ENCODE measurements at regions not wholly inside any gene's neighbourhood (a gene's known extent, or its start where the extent isn't known, plus 50 kb on each side); places are given as distances from the start of the nearest gene placed in this dataset.

GRCh38 chr3:154967090-154967489 is 113.0 kb upstream of the MME start:
- no peak for TF ChIP-seq CTCF (conservative IDR thresholded peaks at IDR 0.05; ENCODE audit: low read length)
- no peak for TF ChIP-seq EZH2phosphoT487 (IDR thresholded peaks at IDR 0.05; ENCODE audit: borderline replicate concordance)
